ENCODE measurements at regions not wholly inside any gene's neighbourhood (a gene's known extent, or its start where the extent isn't known, plus 50 kb on each side); places are given as distances from the start of the nearest gene placed in this dataset.

DNA sequence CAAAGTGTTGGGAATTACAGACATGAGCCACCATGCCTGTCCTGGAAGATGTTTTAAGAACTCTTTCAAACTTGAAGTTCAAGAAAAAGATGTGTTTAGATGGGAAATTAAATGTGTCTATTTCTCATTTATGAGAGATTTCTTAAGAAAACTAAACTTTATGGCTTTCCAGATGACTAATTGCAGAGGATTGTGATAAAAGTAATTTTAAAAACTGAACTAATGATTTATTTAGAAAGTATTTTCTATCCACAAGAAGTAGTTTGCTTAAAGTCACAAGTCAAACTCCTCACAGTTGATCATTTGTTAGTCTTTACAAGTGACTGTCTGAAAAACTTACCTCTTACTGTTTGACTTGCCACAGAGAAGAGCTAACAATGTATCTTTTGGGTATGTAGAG, 89.6 kb upstream of the SPRY2 start:
- Mint-ChIP-seq H3K27ac (no peak overlapping the region), H3K9me3 (peaks cover 0 to 13% (median 3%) of the 10 kb centered on the region in 7 donors), H3K27me3 (ENCODE audit: low read depth in 3 of 3) (no peaks in the 10 kb centered on the region), H3K4me1 (peaks cover 7% of the 10 kb centered on the region), H3K4me3 (no peak overlapping the region), H3K36me3 (no peaks in the 10 kb centered on the region)
- Histone ChIP-seq H3K36me3 (replicated peaks in 1 of 2; ENCODE audit: control insufficient read depth in 1 of 2, insufficient read depth in 2 of 2, low read length in 2 of 2) (no peaks in the 10 kb centered on the region), H3K4me3 (replicated peaks in 1 of 3; ENCODE audit: low read depth in 2 of 3, low read length in 3 of 3) (no peak overlapping the region), H4K20me1 (ENCODE audit: insufficient read depth, low read length) (no peaks in the 10 kb centered on the region), H3K4me2 (replicated peaks; ENCODE audit: extremely low read depth, low read length, poor library complexity, severe bottlenecking) (no peak overlapping the region), H3K4me1 (ENCODE audit: control insufficient read depth in 1 of 2, insufficient read depth in 2 of 2, low read length in 2 of 2) (peaks cover 8 to 9% of the 10 kb centered on the region in 2 donors), H3K9me3 (replicated peaks in 1 of 2; ENCODE audit: control insufficient read depth in 1 of 2, insufficient read depth in 1 of 2, low read length in 2 of 2) (no peaks in the 10 kb centered on the region), H3K9ac (ENCODE audit: insufficient read depth, low read length, poor library complexity, severe bottlenecking) (no peak overlapping the region), H2AFZ (ENCODE audit: insufficient read depth, low read depth, low read length, poor library complexity, severe bottlenecking) (no peak overlapping the region), H3K27ac (ENCODE audit: low read depth in 1 of 2, low read length in 2 of 2) (no peak overlapping the region), H3K27me3 (ENCODE audit: control insufficient read depth in 2 of 2, insufficient read depth in 2 of 2, low read length in 2 of 2) (no peaks in the 10 kb centered on the region), H3K79me2 (ENCODE audit: insufficient read depth, low read length) (no peaks in the 10 kb centered on the region)
- TF ChIP-seq, protein P1, sequence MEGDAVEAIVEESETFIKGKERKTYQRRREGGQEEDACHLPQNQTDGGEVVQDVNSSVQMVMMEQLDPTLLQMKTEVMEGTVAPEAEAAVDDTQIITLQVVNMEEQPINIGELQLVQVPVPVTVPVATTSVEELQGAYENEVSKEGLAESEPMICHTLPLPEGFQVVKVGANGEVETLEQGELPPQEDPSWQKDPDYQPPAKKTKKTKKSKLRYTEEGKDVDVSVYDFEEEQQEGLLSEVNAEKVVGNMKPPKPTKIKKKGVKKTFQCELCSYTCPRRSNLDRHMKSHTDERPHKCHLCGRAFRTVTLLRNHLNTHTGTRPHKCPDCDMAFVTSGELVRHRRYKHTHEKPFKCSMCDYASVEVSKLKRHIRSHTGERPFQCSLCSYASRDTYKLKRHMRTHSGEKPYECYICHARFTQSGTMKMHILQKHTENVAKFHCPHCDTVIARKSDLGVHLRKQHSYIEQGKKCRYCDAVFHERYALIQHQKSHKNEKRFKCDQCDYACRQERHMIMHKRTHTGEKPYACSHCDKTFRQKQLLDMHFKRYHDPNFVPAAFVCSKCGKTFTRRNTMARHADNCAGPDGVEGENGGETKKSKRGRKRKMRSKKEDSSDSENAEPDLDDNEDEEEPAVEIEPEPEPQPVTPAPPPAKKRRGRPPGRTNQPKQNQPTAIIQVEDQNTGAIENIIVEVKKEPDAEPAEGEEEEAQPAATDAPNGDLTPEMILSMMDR (IDR thresholded peaks at IDR 0.05), result no peak
- DNase-seq, result no peak
- intact Hi-C loops (cut with micrococcal nuclease), result no loop called here

DNA sequence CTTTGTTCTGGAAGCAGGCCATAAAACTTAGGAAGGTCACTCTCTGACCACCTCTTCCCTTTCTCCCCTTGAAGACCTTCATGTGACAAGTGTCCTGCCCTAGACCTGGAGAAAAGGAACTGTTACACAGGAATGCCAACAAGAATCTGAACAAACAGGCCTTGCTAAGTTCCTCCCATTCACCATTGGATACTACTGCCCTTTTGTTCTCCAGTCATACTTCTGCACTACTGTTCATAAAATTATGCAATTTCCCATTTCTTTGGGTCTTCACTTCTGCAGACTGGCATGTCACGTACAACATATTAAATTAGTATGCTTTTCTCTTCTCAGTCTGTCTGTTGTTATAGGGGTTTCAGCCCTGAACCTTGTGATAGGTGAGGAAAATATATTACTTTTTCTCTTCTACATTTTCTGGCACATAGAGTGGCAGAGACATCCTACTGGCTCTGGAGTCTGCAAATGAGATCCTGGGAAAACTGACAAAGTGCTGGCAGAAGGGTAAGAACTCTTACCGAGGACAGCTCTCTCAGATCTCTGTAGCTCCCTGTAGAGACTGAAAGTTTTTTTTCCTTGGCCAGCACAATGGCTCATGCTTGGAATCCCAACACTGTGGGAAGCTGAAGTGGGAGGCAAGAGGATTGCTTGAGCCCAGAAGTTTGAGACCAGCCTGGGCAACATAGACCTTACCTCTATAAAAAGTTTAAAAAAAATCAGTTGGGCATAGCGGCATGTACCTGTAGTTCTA, 87.6 kb upstream of the SPRY2 start:
- no peaks in the 10 kb centered on the region for H4K20me1 ChIP-seq (ENCODE audit: insufficient read depth, low read length)
- no peak overlapping the region for H3K27ac Mint-ChIP-seq
- no peak overlapping the region for H3K27ac ChIP-seq (ENCODE audit: low read depth in 1 of 2, low read length in 2 of 2)
- no peak overlapping the region for H2AFZ ChIP-seq (ENCODE audit: insufficient read depth, low read depth, low read length, poor library complexity, severe bottlenecking)
- no peaks in the 10 kb centered on the region for H3K27me3 ChIP-seq (ENCODE audit: control insufficient read depth in 2 of 2, insufficient read depth in 2 of 2, low read length in 2 of 2)
- no peak overlapping the region for H3K9ac ChIP-seq (ENCODE audit: insufficient read depth, low read length, poor library complexity, severe bottlenecking)
- peaks cover 7% of the 10 kb centered on the region for H3K4me1 Mint-ChIP-seq
- peaks cover 8 to 9% of the 10 kb centered on the region in 2 donors for H3K4me1 ChIP-seq (ENCODE audit: control insufficient read depth in 1 of 2, insufficient read depth in 2 of 2, low read length in 2 of 2)
- peaks cover 11 to 28% (median 18%) of the 10 kb centered on the region in 7 donors for H3K9me3 Mint-ChIP-seq
- intact Hi-C loops (cut with micrococcal nuclease), result loop anchor here in 1 of 2 donors (10.0 kb wide), 1 partner anchor 46 kb away; no protein-coding TSS in a partner anchor
- 100% methylated on average over 1 of the region's 3 CpGs for whole genome bisulfite sequencing (ENCODE audit: insufficient coverage)
- peaks cover 0 to 2% (median 0%) of the 10 kb centered on the region in 3 donors for H3K27me3 Mint-ChIP-seq (ENCODE audit: low read depth in 3 of 3)
- TF ChIP-seq, protein P1 (IDR thresholded peaks at IDR 0.05), result no peak
- no peaks in the 10 kb centered on the region for H3K79me2 ChIP-seq (ENCODE audit: insufficient read depth, low read length)
- H3K36me3 ChIP-seq (replicated peaks in 1 of 2; ENCODE audit: control insufficient read depth in 1 of 2, insufficient read depth in 2 of 2, low read length in 2 of 2), result no peaks in the 10 kb centered on the region
- H3K4me3 ChIP-seq (replicated peaks in 1 of 3; ENCODE audit: low read depth in 2 of 3, low read length in 3 of 3), result no peak overlapping the region
- no peak overlapping the region for H3K4me3 Mint-ChIP-seq
- DNase-seq, result peak; percentile 17 to 43 (median 22)
- peaks cover 0 to 2% of the 10 kb centered on the region in 2 donors for H3K36me3 Mint-ChIP-seq
- peaks cover 7% of the 10 kb centered on the region in 2 donors for H3K9me3 ChIP-seq (replicated peaks in 1 of 2; ENCODE audit: control insufficient read depth in 1 of 2, insufficient read depth in 1 of 2, low read length in 2 of 2)
- H3K4me2 ChIP-seq (replicated peaks; ENCODE audit: extremely low read depth, low read length, poor library complexity, severe bottlenecking), result no peak overlapping the region

All from CD14-positive monocyte (primary cell).